CD4-positive, alpha-beta T cell treated with Interleukin-10 for 1 hour (primary cell): ENCODE measurements at regions not wholly inside any gene's neighbourhood (a gene's known extent, or its start where the extent isn't known, plus 50 kb on each side); places are given as distances from the start of the nearest gene placed in this dataset.
"Not testable (repeated sequence)": the region's sequence is repeated elsewhere in the genome, so short reads cannot be mapped to it uniquely, and the experiment has no call there.

Experiments
- DNase-seq: peaks from one replicate; pipeline ENCODE4 v3.0.0-alpha.2; 2020

DNA sequence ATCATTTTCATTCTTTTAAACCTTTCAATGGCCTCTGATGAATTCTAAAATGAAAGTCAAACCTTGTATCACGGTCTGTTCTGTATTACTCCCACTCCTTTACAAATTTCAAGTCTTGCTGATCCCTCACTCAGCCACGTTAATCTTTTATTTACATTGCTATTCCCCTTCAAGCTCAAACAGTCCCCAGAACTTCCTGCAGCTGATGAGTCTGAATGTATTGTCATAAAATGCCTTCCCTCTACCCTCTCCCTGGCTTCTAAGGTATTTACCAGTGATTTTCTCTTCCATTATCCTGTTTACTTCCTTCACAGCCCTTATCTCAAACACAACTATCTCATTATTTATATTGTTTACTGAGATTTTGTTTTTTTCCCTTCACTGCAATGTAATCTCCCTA, 562.3 kb upstream of the C9orf72 start:
- DNase-seq, result no peak

GRCh38 chr9:28136113-28136512, 562.8 kb upstream of the C9orf72 start:
- DNase-seq, result no peak

DNA sequence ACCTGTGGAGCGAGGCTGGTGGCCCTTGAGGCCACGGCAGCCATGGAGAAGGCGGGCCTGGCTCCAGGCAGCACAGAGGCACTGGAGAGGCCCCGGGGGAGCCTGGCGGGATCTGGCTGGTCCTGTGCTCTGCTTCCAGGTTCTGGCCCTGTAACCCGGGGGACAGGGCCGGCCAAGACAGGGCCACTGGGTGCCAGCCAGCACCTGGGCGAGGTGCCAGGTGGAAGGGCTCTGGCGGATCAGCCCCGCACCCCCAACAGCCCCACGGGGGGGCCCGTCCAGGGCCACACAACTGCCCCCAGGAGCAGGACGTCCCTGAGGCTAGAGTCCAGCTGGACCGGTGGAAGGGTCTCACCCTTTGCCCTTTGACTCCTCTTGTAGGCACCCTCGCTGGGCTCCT, 574.1 kb upstream of the C9orf72 start:
- DNase-seq, result not testable (repeated sequence)

- DNase-seq, result not testable (repeated sequence)
These were observed 574.8 kb upstream of the C9orf72 start for GRCh38 chr9:28147923-28148597.

- DNase-seq, result not testable (repeated sequence)
These were observed 576.2 kb upstream of the C9orf72 start for GRCh38 chr9:28149361-28150050.

- DNase-seq, result no peak
These were observed 581.8 kb upstream of the C9orf72 start for GRCh38 chr9:28155067-28155466.

- no peak for DNase-seq
These were observed 582.4 kb upstream of the C9orf72 start for GRCh38 chr9:28155671-28156070.

GRCh38 chr9:28158451-28158850, 585.2 kb upstream of the C9orf72 start:
- DNase-seq, result no peak

DNA sequence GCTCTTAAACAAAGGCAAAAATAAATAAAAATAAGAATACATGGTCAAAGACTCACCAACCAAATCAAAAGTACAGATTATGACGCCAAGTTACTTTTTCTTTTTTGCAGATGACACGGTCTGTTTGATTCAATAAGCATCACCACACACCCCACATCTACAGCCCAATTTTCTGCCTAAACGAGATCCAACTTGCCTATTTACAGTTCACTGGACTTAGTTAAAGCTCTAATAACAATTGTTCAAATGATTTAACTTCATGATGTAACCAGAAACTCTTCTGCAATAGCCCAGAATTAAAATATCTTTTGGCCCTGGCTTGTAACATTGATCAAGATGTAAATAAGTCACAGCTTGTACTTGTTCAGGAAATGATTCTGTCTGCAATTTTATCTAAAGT, 590.3 kb upstream of the C9orf72 start:
- DNase-seq, result no peak

DNA sequence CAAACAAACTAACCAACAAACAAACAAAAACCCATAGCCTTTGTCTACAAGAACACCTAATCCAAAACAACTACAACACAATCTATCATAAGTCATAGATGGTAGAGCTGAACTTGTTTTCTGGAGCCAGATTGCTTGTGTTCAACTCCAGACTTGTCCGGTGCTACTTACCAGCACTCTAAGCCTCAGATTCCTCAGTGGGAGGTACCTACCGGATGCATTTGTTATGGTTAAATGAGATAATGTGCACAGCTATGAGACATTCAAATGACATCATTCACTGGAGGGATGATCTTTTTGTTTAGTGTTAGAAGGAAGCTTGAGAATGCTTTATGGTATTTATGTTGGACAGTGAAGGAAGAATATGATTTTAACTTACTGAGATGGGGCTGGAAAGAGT, 592.9 kb upstream of the C9orf72 start:
- DNase-seq, result no peak

GRCh38 chr9:28177142-28177541, 603.9 kb upstream of the C9orf72 start:
- DNase-seq, result no peak

DNA sequence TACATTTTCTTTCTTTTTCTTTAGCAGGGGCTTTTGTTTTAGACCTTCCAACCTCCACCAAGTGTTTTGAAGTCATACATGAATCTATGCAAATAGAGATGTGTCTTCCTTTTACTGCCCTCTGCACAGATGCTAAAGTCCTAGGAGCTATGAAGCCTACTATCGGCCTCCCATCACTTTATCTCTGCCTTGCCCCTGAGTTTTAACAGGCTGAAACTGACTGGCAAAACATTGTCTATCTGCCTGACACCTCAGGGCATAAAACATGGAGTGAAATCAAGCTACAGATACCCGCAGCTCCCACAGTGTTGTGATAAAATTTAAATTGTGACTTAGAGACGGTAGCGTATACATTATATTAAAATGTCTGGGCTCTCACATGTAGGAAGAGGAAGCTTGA, 604.6 kb upstream of the C9orf72 start:
- DNase-seq, result no peak

DNA sequence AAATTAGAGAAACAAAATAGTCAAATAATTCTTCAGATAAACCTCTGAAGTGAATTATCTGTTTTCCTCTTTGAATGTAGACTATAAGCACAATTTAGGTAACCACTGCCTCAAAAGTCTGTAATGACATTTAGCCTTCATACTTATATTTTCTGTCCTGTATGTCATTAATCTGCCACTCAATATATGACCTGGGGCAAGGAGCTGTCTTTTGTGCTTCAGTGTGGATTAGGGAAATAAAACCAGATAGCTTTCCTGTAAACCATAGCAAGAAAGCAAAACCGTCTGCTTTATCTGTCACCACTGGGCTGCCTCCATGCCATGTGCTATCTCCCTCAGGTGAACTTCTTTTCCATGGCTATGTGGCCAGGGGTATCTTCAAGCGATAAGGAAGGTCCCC, 606.6 kb upstream of the C9orf72 start:
- DNase-seq, result no peak

- DNase-seq, result no peak
These were observed 617.7 kb upstream of the C9orf72 start for GRCh38 chr9:28190981-28191380.

GRCh38 chr9:28197653-28198052, 624.4 kb upstream of the C9orf72 start:
- DNase-seq, result no peak

GRCh38 chr9:28203036-28203435, 629.8 kb upstream of the C9orf72 start:
- no peak for DNase-seq

DNA sequence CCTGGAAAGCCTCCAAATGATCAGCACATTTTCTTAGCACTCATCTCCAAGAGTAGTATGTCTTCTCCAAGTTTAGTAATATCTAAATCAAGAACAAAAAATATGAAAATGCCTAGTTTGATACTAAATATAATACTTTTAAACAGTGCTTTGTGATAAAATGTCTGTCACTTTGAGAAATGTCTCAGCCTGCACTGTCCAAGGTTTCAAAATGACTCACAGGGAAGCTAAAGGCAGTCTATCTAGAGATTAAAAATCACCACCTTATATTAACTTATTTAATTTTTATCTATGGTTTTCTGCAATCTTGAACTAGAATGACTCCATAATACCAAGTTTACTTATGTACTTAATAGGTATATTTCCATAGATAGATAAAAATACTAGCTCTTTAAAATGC, 633.0 kb upstream of the C9orf72 start:
- DNase-seq, result no peak

- no peak for DNase-seq
These were observed 634.4 kb upstream of the C9orf72 start for GRCh38 chr9:28207657-28208056.

DNA sequence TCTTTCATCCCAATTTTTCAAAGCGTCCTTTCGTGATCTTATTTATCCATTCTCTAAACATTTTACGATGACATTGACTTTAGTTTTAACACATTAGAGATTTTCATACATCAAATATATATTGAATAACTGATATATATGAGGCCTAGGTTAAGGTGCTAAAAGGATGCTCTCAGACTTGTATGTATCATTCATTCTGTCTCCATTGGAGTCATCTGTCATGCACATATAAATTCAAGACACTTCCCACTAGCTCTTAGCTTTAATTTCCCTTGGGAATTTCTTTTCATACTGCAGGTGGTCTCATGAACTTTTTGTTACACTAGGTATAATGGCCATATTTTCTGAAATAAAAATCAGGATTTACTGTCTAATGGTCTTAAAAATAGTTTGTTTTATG, 635.8 kb upstream of the C9orf72 start:
- no peak for DNase-seq

GRCh38 chr9:28212979-28213378, 639.7 kb upstream of the C9orf72 start:
- no peak for DNase-seq

- DNase-seq, result no peak
These were observed 642.4 kb upstream of the C9orf72 start for GRCh38 chr9:28215536-28216299.

DNA sequence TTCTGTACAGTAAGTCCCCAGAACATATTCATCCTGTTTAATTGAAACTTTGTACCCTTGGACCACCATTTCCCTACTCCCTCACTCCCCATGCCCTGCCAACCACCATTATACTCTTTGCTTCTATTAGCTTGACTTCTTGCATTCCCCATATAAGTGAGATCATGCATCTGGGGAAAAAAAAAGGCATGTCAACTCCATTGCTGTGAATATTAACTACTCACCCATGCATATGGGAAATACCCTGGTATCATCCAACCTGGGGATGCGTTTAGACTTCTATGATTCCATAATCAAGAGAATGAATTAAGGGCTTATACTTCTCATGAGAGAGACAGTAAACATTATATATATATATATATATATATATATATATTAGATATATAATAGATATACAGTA, 659.4 kb upstream of the C9orf72 start:
- no peak for DNase-seq

GRCh38 chr9:28234133-28234893, 661.0 kb upstream of the C9orf72 start:
- no peak for DNase-seq
